Common myeloid progenitor, CD34-positive (primary cell): ENCODE measurements at regions not wholly inside any gene's neighbourhood (a gene's known extent, or its start where the extent isn't known, plus 50 kb on each side); places are given as distances from the start of the nearest gene placed in this dataset.

Source experiments
- CTCF ChIA-PET: fragments of 350-600 bp; sonication (Branson Sonifier 250); formaldehyde crosslinking; loops from one replicate; lab custom pipeline; 2021; ENCODE audit warnings: antibody characterized with exemption; lab: Charles Lee
- POLR2A ChIA-PET: fragments of 350-600 bp; sonication (Branson Sonifier 250); formaldehyde crosslinking; loops from one replicate; lab custom pipeline; 2021; ENCODE audit warnings: antibody characterized with exemption; lab: Charles Lee
- DNase-seq, 3 donors: peaks; one replicate each; pipeline versions ENCODE4 v3.0.0 to v3.0.0-alpha.2; 2013
- H3K27ac ChIP-seq, 2 experiments: 1 replicate in 1 of 2; 2 replicates in 1 of 2; pipeline ENCODE4 v1.7.0; 2013; ENCODE audit warnings: inconsistent platforms in 2 of 2, low read length in 2 of 2, mild to moderate bottlenecking in 2 of 2, low read depth in 1 of 2, moderate library complexity in 1 of 2; ENCODE audit not compliant: severe bottlenecking in 2 of 2, insufficient read depth in 1 of 2, poor library complexity in 1 of 2
- H3K27me3 ChIP-seq, 5 experiments: replicated peaks in 2 of 5; 1 replicate in 3 of 5; 2 replicates in 2 of 5; pipeline versions ENCODE4 v1.6.1 to v1.7.0; 2013; ENCODE audit warnings: low read length in 4 of 5, mild to moderate bottlenecking in 2 of 5, moderate library complexity in 2 of 5, inconsistent platforms in 1 of 5; ENCODE audit not compliant: insufficient read depth in 5 of 5, control insufficient read depth in 4 of 5
- H3K36me3 ChIP-seq, 4 experiments: 1 replicate in 2 of 4; 2 replicates in 2 of 4; pipeline versions ENCODE4 v1.6.1 to v1.7.0; 2013; ENCODE audit warnings: low read length in 3 of 4, control low read depth in 1 of 4, mild to moderate bottlenecking in 1 of 4; ENCODE audit not compliant: control insufficient read depth in 4 of 4, insufficient read depth in 4 of 4
- H3K4me1 ChIP-seq, 4 experiments: 1 replicate in 3 of 4; 2 replicates in 1 of 4; pipeline versions ENCODE4 v1.6.1 to v1.7.1; 2013; ENCODE audit warnings: low read length in 3 of 4, mild to moderate bottlenecking in 3 of 4, control low read depth in 1 of 4, inconsistent platforms in 1 of 4, moderate library complexity in 1 of 4; ENCODE audit not compliant: control insufficient read depth in 4 of 4, insufficient read depth in 4 of 4; ENCODE audit errors: control extremely low read depth in 1 of 4
- H3K4me3 ChIP-seq, 7 experiments: 1 replicate in 4 of 7; 2 replicates in 3 of 7; pipeline versions ENCODE4 v1.5.1 to v1.7.0; 2013; ENCODE audit warnings: mild to moderate bottlenecking in 7 of 7, low read length in 6 of 7, moderate library complexity in 6 of 7, inconsistent platforms in 2 of 7, low read depth in 2 of 7, control low read depth in 1 of 7; ENCODE audit not compliant: insufficient read depth in 4 of 7, control insufficient read depth in 1 of 7; ENCODE audit errors: extremely low read depth in 1 of 7
- H3K9me3 ChIP-seq, 5 experiments: 1 replicate in 4 of 5; 2 replicates in 1 of 5; pipeline versions ENCODE4 v1.6.1 to v1.7.1; 2013; ENCODE audit warnings: low read length in 4 of 5, mild to moderate bottlenecking in 2 of 5, inconsistent platforms in 1 of 5, low read depth in 1 of 5, moderate library complexity in 1 of 5; ENCODE audit not compliant: control insufficient read depth in 4 of 5, insufficient read depth in 2 of 5; ENCODE audit errors: control extremely low read depth in 1 of 5
- WGBS: methylation state at CpG from one replicate; pipeline ENCODE4 v1.1.5; 2013; ENCODE audit not compliant: insufficient coverage; 5-methylcytosine and 5-hydroxymethylcytosine counted together

DNA sequence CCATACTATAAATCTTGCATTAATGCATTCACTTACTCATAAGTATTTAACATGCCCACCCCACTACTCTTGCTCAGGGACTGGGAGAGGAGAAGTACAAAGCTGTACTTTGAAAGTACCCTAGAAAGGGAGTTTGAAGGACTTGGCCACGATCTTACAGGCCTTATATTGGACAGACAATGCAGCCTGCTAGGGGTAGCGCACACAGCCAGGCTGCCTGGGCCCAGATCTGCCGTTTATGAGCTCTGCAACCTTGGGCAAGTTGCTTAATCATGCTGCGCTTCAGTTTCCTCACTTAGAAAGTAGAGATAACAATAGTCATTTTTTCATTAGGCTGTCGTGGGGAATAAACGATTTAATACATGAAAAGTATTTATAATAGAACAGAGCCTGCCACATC is 110.1 kb downstream of the CDC7 start:
- Histone ChIP-seq H3K4me1 (no peaks in the 10 kb centered on the region), H3K4me3 (no peak overlapping the region), H3K9me3 (no peaks in the 10 kb centered on the region), H3K27me3 (no peaks in the 10 kb centered on the region), H3K27ac (no peak overlapping the region), H3K36me3 (no peaks in the 10 kb centered on the region)
- ChIA-PET POLR2A (no interaction called here), CTCF (no interaction called here)
- DNase-seq: no peak
- 83% methylated on average over 3 of the region's 6 CpGs for WGBS

DNA sequence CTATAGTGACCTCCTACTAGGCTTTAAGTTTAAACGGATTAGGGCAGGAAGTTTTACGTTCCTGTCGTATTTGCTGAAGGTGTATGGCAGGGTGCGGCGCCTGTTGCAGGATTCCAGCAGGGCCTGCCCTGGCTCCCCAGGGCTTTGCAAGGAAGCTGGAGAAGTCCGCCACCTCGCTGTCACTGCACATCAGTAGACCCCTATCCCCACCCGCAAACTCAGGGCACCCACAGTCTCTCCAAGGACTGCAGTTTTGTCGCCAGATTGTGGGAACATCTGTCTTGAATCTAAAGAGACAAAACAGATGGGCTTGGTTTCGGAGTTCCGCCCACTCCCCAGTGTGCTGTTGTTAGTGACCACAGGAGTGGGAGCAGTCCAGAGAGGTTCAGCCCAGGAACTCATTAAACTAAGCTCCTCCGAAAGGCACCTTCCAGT is 110.8 kb downstream of the CDC7 start:
- POLR2A ChIA-PET: no interaction called here

DNA sequence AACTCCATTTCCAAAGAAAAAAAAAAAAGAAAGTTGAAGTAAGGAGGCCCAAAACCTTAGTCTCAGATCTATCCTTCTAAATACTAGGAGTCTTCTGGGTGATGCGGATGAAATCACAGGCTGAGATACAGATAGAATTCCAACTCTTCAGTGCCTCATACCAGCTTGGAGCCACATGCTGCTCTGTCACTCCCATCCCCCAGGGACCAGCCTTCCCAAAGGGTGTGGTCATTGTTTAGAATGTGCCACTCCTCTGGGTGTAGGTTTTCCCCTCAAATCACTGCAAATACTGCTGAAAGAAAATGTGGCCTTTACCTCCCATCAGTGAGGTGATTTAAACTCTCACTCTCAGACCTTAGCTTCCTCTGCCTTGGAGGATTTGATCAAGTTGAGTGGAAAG is 112.9 kb downstream of the CDC7 start:
- Histone ChIP-seq H3K9me3 (no peaks in the 10 kb centered on the region), H3K4me3 (no peak overlapping the region), H3K27ac (no peak overlapping the region), H3K4me1 (no peaks in the 10 kb centered on the region), H3K36me3 (no peaks in the 10 kb centered on the region), H3K27me3 (peaks cover 0 to 5% (median 0%) of the 10 kb centered on the region in 5 experiments)
- CTCF ChIA-PET: no interaction called here
- DNase-seq: no peak
- 100% methylated on average over 1 of the region's 1 CpG for WGBS
- POLR2A ChIA-PET: no interaction called here

More for the DNA sequence above, 110.8 kb downstream of the CDC7 start:
- Histone ChIP-seq H3K9me3 (no peaks in the 10 kb centered on the region), H3K36me3 (no peaks in the 10 kb centered on the region), H3K27ac (no peak overlapping the region), H3K4me3 (no peak overlapping the region), H3K4me1 (no peaks in the 10 kb centered on the region), H3K27me3 (no peaks in the 10 kb centered on the region)
- WGBS: 90% methylated on average over 12 of the region's 12 CpGs
- CTCF ChIA-PET: no interaction called here
- DNase-seq: no peak

DNA sequence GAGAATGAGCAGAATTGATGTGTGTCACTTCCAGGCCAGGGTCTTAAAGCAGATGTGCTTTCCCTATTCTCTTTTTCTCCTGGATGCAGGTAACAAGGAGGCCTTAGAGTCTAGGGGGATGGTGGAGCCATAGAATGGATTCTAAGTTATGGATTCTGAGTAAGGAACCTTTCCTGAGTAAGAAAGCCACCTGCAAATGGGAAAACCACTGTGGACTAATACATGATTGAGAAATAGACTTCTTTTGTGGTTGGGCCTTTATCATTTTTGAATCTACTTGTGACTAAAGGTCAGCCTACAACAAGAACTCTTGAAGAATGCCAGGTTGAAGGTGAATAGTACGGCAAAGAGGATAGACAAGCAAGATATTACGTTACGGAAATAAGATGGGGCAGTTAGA is 116.1 kb downstream of the CDC7 start:
- no peak overlapping the region for H3K4me3 ChIP-seq
- H3K9me3 ChIP-seq: no peaks in the 10 kb centered on the region
- H3K27ac ChIP-seq: no peak overlapping the region
- CTCF ChIA-PET: no interaction called here
- DNase-seq: no peak
- H3K36me3 ChIP-seq: no peaks in the 10 kb centered on the region
- peaks cover 0 to 7% (median 0%) of the 10 kb centered on the region in 5 experiments for H3K27me3 ChIP-seq
- POLR2A ChIA-PET: no interaction called here
- WGBS: 100% methylated on average over 3 of the region's 3 CpGs
- H3K4me1 ChIP-seq: no peaks in the 10 kb centered on the region

DNA sequence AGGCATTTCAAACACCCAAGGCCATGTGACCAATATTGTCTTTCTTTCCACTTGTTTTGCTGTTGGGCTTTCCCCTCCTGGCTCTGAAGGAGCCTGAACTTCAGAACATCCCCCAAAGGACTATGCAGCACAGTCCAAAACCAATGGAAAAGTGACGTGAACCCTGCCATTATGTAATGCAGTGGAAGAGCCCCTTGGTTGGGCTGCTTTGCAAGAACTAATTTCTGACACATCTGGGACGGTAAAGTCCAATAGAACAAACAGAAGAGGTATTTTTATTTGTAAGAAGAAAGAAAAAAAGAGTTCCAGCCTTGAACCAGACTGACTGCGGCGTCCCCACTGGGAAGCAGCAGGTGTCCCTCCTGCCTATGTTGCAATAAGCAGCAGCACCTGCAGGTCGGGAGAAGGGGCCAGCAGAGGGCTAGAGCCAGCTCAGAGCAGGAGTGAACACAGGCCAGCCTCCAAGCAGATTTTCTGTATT is 116.7 kb downstream of the CDC7 start:
- H3K36me3 ChIP-seq: no peaks in the 10 kb centered on the region
- no peak overlapping the region for H3K27ac ChIP-seq
- no peak overlapping the region for H3K4me3 ChIP-seq
- H3K27me3 ChIP-seq: peaks cover 0 to 7% (median 0%) of the 10 kb centered on the region in 5 experiments
- 51% methylated on average over 4 of the region's 5 CpGs for WGBS
- no peaks in the 10 kb centered on the region for H3K4me1 ChIP-seq
- DNase-seq: peak; percentile 9 to 19 (median 19)
- POLR2A ChIA-PET: no interaction called here
- no peaks in the 10 kb centered on the region for H3K9me3 ChIP-seq
- CTCF ChIA-PET: no interaction called here

DNA sequence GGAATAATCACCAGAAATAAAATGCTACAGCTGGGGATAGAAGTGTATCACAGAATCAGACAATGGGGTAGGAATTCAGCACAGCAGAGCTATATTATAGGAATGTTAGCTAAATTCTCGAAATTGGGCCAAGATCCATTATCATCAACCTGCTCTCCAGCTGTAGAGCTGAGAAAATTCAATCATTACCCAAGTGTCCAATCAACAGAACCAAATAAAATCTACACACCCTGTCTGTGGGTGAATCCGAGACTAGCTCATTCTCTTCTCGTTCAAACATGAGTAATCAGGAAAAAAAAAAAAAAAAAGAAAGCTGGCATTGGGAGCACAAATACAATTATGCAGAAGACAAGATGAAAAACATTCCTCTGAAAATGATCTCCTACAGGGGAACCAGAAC is 119.2 kb downstream of the CDC7 start:
- 90% methylated on average over 1 of the region's 3 CpGs for WGBS
- Histone ChIP-seq H3K27me3 (peaks cover 0 to 7% (median 0%) of the 10 kb centered on the region in 5 experiments), H3K36me3 (no peaks in the 10 kb centered on the region), H3K4me1 (no peaks in the 10 kb centered on the region), H3K27ac (no peak overlapping the region), H3K4me3 (no peak overlapping the region), H3K9me3 (no peaks in the 10 kb centered on the region)
- DNase-seq: no peak
- POLR2A ChIA-PET: no interaction called here
- CTCF ChIA-PET: interaction anchor here (1.2 kb wide), 1 partner anchor 11 kb away, joined by 3 read pairs; no protein-coding TSS in a partner anchor

DNA sequence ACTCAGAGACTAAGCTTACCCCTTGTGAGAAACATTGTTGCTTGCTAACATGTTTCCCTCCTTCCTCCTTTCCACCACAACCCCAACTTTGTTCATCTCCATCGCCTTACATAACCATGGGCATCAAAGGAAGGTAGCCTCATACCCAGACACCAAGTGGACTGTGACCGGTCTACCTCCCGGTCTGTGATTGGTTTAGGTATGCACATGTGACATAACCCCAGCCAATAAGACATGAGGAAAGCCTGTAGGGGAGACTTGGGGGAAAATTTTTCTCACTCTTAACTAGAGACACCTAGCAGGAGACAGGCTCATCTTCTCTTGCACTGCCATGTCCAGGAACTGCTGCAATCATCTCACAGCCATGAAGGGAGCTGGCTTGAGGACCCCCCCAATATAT is 120.7 kb downstream of the CDC7 start:
- no peak overlapping the region for H3K27ac ChIP-seq
- no peak for DNase-seq
- no peaks in the 10 kb centered on the region for H3K4me1 ChIP-seq
- no peaks in the 10 kb centered on the region for H3K36me3 ChIP-seq
- CTCF ChIA-PET: no interaction called here
- no peak overlapping the region for H3K4me3 ChIP-seq
- WGBS: 100% methylated on average over 2 of the region's 3 CpGs
- H3K9me3 ChIP-seq: no peaks in the 10 kb centered on the region
- peaks cover 0 to 7% (median 0%) of the 10 kb centered on the region in 5 experiments for H3K27me3 ChIP-seq
- POLR2A ChIA-PET: no interaction called here
